Hematopoietic multipotent progenitor cell treated with erythropoietin and hydrocortisone succinate and interleukin-3 and kit ligand, for 4 days (in vitro differentiated cells): ENCODE measurements at regions not wholly inside any gene's neighbourhood (a gene's known extent, or its start where the extent isn't known, plus 50 kb on each side); places are given as distances from the start of the nearest gene placed in this dataset.
A peak's percentile ranks its signal among the peaks of the same experiment; 100 is the strongest.

ENCODE experiments used
- DNase-seq: peaks from one replicate; pipeline ENCODE4 v3.0.0-alpha.2; 2015

DNA sequence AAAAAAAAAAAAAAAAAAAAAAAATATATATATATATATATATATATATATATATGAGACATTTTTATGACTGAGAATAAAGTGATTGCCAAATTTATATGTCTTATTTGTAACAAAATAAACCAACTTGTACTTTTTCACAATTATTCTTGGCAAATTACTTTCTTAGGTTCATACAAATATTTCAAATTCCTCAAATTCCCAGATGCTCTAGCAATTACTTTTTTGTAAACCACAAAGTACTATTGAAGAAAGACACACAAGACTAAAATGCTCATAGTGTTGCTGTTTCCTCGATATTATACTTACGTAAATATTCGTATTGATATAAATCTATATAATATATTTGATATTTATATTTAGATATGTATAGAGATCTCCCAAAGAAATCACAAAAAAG lies 390.0 kb downstream of the FAT4 start:
- no peak for DNase-seq

DNA sequence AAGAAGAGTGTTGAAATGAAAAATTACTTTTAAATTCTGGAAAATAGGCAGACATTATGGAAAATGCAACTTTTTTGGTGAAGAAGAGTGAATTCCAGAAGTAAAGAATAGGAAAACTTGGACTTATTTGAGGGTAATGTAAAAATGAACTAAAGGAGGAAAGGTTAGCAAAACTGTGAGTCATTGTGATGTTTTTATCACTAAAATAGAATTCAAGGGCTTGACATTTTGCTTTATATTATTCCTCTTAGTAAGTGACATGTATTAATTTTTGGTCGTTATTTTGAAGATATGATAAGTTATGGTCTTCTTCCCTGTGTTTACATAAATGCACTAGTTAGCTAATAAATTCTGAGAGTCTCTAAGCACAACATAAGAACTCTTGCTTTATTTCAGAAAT lies 390.9 kb downstream of the FAT4 start:
- DNase-seq: no peak

DNA sequence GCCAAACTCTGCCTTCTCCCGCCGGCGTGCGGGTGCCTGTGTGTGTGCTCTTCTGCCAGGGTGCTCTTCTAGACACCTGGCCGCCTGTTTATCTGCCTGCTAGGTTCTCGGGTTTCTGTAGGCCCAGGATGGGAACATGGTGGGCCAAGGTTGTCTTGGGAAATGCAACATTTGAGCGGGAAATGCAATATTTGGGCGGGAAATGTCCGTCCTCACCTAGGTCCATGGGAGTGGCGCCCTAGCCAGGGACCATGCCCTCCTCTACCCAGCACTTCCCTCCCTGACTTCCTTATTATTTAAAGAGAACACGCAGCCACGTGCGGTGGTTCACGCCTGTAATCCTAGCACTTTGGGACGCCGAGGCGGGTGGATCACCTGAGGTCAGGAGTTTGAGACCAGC lies 392.6 kb downstream of the FAT4 start:
- DNase-seq: no peak

DNA sequence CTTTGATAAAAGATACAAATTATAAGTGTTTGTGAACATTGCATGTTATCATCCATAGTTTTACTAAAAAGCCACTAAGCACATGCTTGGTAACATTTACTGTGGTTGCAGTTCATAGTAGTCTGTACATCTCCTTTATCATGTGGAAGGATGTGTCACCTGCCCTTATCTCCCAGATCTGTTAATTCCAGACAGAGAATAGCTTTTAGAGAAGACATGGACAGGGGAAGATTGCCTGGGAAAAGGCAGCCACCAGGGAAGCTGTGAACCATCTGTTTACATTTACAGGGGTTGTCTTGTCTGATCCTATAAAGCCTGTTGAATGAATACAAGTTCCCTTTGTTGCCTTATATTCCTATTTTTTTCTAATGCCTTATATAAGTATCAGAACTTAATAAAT lies 396.0 kb downstream of the FAT4 start:
- no peak for DNase-seq

DNA sequence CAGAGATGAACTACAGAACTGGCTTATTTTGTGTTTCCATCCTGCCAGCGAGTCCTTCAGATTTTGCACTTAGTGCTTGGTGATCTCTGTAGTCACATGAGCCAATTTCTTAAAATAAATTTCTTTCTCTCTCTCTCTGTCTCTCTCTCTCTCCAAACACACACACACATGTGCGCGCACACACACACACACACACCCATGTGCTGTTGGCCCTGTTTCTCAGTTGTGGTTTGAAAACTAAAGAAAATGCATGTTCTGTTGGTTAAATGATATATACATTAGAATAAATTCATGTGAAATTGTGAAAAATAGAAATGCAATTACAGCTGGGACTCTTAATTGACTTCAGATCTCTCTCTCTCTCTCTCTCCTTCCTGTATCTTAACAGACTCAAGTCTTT lies 399.3 kb downstream of the FAT4 start:
- no peak for DNase-seq

DNA sequence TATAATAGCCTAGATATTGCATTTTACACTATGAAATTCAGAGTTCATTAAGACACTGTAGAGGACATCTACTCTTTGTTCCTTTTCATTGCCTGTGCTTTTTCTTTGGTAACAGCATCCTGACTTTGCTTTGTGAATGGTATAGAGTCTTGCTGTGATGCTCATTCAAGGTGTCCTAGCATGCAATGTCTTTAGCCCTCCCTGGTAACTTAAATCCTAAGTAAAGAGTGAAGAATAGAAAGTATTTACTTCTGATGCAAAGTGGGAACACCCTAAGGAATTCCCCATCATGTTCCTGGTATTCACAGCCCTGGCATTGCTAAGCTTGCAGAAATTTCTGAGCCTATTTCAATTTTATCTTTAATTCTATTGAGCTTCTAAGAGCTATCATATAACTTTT lies 400.1 kb downstream of the FAT4 start:
- DNase-seq: no peak

DNA sequence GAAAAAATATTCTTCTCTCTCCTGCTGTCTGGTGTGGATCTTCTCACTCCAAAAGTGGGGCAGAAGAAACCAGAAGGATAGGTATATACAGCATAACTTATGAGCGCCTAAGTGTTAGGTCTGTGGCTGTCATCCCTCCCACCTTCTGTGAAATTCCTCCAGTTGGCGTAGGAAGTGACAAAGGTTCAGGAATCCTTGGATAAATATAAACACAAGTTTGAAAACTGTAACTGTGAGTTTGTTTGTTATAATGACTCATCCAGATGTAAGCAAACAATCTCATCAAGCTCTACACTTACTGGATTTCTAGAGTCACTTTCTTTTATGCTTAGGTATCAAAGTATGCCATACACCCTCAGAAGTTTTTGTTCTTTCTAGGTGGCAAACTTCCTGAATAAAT lies 405.2 kb downstream of the FAT4 start:
- no peak for DNase-seq

DNA sequence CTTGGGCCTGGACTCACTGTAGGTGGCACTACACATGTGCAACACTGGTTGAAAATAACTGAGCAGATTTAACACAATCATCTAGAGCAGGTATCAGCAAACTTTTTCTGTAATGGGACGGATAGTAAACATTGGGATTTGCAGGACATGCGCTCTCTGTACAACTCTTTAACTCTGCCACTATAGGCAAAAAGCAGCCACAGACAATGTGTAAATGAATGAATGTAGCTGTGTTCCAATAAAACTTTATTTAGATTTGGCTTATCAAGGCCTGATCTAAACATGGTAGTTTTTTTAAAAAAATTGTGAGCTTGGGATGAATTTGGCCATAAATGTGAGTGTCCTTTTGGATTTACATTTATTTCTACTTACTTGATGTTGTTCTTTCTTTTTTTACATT lies 407.3 kb downstream of the FAT4 start:
- no peak for DNase-seq

DNA sequence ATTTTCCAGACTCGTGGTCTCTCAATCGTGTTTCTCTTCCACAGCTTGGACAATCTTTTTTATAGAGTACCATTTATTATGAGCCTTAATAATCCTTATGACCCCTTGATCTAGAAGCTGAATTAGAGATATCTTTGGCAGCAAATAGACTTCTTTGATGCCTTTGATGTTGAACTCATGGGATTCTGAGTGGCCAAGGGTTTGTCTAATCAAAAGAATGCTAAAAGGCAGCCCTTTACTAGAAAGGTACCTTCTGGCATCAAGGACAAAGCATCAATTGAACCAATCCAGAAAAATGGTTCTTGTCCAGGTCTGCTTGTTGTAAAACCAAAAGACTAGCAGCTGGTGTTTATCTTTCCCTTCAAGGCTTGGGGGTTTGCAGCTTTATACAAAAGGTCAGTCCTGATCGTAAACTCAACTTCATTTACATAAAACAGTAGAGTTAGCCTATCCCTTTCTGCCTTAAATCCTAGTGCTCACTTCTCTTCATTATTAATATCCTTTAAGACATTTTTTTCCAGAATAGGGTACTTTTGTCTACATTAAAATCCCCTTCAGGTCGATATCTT lies 411.3 kb downstream of the FAT4 start:
- no peak for DNase-seq

DNA sequence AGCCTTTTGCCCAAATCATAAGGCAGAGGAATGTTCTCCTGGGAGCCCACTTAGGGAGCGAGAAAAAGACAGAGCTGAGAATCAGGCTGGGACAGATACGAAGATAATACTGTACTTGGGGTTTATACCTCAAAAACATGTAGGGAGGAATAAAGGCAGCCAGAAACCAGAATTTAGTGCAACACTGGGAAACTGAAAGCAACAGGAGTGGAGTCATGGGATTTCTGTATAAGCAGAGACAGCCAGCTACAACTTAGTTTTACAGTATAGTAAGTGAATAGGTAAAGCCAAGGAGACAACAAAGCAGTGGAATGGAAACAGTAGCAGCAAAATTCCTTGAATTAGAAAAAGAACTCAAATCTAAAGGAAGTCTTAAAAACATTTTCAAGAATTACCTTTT lies 413.2 kb downstream of the FAT4 start:
- no peak for DNase-seq

DNA sequence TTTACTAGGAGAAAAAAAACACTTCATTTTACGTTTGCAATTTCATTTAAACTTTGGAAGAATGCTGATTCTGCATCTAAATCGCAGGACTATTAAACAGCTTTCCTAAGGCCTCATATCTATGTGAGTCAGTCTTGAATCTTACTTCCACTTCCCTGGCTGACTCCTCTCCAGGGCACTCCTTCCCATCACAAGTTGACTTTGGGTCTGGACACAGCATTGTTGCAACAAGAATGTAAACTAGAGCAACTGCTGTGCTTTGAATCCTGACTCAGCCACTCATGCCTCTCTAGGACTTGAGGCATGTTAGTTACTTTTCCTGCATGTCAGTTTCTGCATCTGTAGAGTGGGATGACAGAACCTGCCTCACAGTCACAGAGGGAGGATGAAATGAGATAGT lies 413.8 kb downstream of the FAT4 start:
- no peak for DNase-seq

DNA sequence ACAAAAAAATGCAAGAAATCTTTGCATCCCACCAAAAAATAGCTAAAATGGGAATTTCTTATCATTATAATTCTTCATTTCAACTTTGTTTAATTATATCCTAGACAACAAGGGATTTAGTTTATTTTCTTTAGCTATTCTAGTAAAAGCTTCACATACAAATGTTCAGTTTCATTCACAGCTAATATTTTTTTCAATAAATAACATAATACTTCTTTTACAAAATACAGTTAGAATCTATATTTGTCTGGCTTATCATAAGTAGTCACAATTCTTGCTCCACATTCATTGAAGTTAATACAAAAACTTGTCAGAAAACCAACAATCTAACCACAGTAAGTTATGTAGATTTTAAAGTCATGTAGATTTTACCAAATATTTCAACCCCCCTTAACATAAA lies 414.4 kb downstream of the FAT4 start:
- DNase-seq: no peak

DNA sequence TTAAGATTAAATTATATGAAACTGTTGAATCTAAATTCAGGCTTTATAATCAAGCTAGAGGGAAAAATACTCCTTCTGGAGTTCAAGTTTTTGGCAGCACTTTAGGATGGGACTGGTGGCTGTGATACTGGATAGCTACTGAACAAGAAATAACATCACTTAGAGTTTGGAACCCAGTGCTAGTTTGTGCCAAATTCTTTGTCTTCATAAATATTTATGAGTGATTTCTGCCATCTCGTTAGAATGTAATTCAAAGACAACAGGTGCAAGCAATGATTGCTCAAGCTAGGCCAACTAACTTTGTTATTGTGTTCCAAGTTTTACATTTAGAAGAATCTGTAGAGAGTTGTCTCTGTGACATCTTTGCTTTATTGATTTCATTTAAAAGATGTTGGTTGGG lies 417.9 kb downstream of the FAT4 start:
- DNase-seq: no peak

DNA sequence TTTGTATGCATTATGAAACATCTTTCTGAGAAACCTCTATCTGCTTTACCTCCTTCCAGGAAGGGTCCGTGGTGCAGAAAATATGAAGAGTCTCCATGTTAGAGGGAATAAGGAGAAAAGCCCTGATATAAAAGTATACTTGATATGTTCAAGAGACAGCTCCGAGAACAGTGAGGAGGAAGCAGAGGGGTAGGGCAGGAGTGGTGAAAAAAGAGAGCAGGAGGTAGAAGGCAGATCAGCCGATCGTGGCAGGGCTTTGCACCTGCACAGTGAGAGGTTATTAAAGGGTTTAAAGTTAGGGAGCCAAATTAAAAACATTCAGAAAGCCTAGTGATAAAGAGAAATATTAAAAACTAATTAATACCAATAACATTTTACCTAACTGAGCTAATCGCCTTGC lies 419.7 kb downstream of the FAT4 start:
- no peak for DNase-seq

DNA sequence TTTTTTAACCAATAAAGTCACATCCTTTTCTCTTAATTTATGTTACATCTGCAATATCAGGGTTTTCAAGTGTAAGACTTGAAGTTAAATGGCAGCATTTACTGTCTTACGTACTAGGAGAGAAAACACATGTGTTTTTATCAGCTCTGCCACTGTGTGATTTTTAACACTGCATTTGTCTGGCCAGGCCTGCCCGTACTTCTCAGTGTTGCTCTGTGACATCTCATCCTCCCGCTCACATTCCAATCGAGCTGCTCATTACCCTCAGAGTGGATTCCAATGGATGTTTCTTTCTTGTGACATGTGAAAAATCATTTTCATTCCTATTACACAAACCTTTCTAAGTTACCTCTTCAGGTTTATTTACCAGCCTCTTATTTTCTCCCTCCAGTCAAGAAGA lies 420.3 kb downstream of the FAT4 start:
- no peak for DNase-seq

DNA sequence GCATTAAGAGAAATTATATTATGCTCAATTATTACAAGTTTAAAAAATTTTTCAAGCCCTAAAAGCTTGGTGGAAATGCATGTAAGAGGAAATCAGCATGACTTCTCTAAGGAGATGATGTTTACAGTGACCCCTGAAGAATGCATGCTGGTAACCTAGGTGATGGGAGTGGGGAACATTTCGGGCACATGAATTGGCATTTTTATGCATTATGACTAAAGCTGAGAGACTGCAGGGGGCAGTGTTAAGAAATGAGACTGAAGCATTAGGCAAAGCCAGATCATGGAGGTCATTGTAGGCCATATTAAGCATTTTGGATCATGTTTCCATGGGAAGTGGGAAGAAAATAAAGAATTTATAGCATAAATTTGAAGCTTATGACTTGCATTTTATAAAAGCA lies 421.3 kb downstream of the FAT4 start:
- peak; percentile 41 for DNase-seq

DNA sequence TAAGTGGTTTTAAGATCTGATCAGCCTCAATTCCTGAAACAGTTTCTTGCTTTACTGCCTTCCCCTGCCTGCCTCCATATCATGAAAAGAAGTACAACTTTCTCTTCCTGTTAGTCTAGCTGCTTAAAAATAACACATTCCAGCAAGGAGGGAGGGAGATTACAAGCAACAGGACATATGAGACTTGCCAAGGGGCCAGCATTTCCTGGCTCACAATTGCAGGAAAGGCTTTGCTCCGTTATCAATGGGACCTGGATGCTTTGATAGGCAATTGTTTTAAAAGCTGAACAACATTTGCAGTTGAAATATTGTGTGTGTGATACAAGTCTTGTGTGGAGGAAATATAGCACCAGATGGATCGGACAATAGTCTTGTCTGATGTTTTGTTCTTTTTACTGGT lies 425.0 kb downstream of the FAT4 start:
- DNase-seq: peak; percentile 48

DNA sequence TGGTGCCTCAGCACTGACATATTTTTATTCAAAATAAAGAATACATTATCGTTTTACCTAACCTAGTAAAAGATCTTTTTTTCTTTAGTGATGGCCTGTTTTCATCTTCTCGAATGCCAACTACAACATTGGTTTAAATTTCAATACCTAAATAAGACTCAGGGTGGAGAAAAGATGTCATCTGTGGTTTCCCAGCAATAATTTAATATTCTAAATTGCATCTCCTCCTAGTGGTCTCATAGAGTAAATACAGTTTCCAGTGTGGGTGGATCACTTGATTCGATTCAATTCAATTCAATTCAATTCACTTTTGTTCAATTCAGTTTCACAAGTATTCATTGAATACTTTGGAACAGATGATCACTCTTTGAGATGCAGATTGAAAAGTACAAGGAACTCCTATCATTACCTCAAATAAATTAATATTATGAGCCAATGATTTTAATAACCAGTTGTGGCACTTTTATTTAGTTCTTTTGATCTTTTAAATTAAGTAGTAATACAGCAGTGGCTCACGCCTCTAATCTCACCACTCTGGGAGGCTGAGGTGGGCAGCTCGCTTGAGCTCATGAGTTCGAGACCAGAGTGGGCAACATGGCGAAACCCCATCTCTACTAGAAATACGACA lies 427.2 kb downstream of the FAT4 start:
- DNase-seq: peak; percentile 63

DNA sequence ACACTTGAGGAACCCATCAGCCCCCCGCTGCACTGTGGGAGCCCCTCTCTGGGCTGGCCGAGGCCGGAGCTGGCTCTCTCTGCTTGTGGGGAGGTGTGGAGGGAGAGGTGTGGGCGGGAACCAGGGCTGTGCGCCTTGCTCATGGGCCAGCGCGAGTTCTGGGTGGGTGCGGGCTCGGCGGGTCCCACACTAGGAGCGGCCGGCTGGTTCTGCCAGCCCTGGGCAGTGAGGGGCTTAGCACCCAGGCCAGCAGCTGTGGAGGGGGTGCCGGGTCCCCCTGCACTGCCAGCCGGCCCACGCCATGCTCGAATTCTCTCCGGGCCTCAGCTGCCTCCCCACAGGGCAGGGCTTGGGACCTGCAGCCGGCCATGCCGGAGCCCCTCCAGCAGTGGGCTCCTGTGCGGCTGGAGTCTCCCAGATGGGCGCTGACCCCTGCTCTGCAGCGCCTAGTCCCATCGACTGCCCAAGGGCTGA lies 430.2 kb downstream of the FAT4 start:
- DNase-seq: no peak

DNA sequence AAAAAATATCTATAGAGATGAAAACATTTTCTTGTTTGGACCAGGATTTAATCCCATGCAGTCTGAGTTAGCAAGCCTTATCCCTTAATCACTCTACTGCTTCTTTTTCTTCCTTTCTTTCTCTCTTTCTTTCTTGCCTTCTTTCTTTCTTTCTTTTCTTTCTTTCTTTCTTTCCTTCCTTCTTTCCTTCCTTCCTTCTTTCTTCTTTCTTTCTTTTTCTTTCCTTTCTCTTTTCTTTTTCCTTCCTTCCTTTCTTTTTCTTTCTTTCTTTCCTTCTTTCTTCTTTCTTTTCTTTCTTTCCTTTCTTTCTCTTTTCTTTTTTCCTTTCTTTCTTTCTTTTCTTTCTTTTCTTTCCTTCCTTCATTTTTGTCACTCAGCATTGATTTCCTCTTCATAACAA lies 434.6 kb downstream of the FAT4 start:
- DNase-seq: no peak

DNA sequence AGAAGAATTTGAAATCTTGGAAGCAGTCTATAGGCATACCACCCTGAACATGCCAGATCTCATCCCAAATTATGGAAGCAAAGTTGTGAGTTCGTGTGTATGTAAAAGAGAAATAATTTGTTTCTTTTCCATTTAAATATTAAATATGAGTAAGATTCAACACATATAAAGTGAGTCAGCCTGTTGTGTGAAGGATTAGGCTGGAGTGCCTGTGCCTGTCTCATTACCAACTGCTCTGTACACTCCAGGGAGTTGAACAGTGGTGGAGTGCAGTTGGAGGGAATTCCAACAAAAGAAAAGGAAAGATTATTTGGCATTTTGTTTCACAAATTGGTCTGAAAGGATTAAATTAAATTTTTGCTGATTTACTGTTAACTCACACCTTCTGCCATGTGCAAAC lies 435.6 kb downstream of the FAT4 start:
- DNase-seq: no peak

DNA sequence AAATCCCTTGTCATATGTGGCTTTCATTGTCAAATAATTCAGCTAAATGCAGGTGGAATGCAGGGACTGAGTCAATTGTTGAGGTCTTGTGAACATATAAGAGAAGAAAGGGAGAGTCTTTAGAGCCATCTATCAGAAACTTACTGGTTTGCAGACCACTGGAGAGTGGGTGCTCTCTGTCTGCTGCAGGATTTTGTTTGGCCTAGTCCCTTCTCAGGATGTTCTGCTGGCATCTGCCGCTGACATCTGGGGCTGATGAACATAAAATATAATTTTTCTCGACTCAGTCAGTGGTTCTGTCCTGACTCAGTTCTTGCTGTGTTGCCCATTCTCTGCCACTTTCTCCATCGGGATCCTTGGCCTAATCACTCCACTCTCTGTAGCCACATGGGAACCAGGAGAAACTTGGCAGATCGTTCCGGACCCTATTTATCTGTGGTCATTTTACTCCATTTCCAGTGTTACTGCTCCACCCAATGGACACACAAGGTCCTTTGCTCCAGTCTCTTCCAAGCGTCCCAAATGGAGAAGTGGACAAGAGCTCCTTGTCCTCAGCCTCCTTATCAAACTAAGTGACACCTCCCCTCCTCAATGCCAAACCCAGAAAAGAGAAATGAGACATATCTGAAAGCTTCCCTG lies 436.2 kb downstream of the FAT4 start:
- DNase-seq: no peak

DNA sequence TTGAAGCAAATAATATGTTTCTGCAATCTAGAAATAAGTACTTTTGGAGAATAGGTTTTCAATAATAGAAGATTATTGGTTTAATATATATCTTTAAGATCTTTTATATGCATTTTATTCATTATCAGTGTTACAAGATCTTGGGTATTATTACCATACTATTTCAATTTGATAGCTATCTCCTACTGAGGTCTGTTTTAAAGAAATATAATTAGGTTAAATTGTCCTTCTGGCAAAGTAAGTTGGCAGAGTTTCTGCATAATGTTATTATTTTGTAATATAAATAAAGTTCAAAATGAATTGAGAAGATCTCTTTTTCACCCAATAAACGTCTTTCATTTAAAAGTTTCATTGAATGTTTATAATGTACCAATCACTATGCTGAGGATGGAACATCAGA lies 443.7 kb downstream of the FAT4 start:
- no peak for DNase-seq

DNA sequence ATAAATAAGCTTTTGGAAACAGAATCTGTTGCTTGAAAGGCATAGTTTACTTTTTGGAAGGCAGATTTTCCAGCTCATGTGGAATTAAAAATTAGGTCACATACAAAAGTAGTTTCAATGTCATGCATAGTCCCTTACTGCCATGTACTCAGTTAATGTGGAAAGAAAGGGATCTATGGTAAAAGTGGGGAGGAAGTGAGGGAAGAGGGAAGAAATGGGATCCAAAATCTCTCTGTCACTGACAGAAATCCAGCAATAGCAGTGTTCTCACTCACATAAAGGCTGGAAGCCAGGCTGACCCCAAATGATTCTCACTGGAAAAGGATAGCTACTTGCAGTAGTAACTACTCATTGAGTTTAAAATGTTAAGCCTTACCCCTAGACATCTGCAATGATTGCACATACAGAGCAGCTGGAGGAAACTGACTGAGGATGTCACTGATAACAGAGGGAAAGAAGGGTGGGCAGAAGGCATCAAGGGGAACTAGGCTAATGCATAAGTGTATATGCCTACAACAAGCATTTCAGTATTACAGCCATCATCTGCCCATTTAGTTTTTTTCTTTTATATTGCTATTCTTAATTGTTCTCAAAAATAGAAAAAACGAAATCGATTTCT lies 445.6 kb downstream of the FAT4 start:
- DNase-seq: peak; percentile 41
